H1 (cell line): ENCODE measurements at regions not wholly inside any gene's neighbourhood (a gene's known extent, or its start where the extent isn't known, plus 50 kb on each side); places are given as distances from the start of the nearest gene placed in this dataset.

Experiments
- HDAC6 ChIP-seq: IDR thresholded peaks from one replicate; pipeline ENCODE4 v1.7.1; 2012; ENCODE audit warnings: low read depth, mild to moderate bottlenecking, inconsistent platforms, low read length, moderate library complexity
- MAFK ChIP-seq: IDR thresholded peaks from 2 replicates; pipeline ENCODE4 v1.6.1; 2012; ENCODE audit warnings: low read depth, mild to moderate bottlenecking, improper control_type of control experiment, low read length
- TF ChIP-seq, protein P1 (sequence below): fragments of 300-600 bp; sonication (generic); IDR thresholded peaks from 2 replicates; pipeline ENCODE4 v1.7.1; 2012; ENCODE audit warnings: low read length, moderate library complexity, mild to moderate bottlenecking, inconsistent platforms; ENCODE audit not compliant: insufficient replicate concordance

DNA sequence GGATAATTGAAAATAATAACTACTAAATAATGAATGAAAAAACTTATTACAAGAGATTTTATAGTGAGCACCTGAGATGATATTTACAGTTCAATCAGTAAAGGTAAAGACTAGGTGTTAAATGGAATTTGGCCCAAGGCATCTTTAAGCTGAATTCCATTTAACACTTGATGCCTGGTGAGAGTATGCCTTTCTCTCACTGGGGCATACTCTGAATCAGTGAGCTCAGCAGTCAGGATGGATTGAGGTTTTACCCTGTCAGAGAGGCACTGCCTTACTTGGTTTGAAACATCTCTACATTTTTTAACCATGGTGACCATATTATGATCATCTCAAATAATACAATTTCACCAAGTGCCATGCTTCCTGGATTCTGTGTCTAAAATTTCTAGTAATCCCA, 1416.3 kb downstream of the MAT2B start (continued):
- TF ChIP-seq, protein P1, sequence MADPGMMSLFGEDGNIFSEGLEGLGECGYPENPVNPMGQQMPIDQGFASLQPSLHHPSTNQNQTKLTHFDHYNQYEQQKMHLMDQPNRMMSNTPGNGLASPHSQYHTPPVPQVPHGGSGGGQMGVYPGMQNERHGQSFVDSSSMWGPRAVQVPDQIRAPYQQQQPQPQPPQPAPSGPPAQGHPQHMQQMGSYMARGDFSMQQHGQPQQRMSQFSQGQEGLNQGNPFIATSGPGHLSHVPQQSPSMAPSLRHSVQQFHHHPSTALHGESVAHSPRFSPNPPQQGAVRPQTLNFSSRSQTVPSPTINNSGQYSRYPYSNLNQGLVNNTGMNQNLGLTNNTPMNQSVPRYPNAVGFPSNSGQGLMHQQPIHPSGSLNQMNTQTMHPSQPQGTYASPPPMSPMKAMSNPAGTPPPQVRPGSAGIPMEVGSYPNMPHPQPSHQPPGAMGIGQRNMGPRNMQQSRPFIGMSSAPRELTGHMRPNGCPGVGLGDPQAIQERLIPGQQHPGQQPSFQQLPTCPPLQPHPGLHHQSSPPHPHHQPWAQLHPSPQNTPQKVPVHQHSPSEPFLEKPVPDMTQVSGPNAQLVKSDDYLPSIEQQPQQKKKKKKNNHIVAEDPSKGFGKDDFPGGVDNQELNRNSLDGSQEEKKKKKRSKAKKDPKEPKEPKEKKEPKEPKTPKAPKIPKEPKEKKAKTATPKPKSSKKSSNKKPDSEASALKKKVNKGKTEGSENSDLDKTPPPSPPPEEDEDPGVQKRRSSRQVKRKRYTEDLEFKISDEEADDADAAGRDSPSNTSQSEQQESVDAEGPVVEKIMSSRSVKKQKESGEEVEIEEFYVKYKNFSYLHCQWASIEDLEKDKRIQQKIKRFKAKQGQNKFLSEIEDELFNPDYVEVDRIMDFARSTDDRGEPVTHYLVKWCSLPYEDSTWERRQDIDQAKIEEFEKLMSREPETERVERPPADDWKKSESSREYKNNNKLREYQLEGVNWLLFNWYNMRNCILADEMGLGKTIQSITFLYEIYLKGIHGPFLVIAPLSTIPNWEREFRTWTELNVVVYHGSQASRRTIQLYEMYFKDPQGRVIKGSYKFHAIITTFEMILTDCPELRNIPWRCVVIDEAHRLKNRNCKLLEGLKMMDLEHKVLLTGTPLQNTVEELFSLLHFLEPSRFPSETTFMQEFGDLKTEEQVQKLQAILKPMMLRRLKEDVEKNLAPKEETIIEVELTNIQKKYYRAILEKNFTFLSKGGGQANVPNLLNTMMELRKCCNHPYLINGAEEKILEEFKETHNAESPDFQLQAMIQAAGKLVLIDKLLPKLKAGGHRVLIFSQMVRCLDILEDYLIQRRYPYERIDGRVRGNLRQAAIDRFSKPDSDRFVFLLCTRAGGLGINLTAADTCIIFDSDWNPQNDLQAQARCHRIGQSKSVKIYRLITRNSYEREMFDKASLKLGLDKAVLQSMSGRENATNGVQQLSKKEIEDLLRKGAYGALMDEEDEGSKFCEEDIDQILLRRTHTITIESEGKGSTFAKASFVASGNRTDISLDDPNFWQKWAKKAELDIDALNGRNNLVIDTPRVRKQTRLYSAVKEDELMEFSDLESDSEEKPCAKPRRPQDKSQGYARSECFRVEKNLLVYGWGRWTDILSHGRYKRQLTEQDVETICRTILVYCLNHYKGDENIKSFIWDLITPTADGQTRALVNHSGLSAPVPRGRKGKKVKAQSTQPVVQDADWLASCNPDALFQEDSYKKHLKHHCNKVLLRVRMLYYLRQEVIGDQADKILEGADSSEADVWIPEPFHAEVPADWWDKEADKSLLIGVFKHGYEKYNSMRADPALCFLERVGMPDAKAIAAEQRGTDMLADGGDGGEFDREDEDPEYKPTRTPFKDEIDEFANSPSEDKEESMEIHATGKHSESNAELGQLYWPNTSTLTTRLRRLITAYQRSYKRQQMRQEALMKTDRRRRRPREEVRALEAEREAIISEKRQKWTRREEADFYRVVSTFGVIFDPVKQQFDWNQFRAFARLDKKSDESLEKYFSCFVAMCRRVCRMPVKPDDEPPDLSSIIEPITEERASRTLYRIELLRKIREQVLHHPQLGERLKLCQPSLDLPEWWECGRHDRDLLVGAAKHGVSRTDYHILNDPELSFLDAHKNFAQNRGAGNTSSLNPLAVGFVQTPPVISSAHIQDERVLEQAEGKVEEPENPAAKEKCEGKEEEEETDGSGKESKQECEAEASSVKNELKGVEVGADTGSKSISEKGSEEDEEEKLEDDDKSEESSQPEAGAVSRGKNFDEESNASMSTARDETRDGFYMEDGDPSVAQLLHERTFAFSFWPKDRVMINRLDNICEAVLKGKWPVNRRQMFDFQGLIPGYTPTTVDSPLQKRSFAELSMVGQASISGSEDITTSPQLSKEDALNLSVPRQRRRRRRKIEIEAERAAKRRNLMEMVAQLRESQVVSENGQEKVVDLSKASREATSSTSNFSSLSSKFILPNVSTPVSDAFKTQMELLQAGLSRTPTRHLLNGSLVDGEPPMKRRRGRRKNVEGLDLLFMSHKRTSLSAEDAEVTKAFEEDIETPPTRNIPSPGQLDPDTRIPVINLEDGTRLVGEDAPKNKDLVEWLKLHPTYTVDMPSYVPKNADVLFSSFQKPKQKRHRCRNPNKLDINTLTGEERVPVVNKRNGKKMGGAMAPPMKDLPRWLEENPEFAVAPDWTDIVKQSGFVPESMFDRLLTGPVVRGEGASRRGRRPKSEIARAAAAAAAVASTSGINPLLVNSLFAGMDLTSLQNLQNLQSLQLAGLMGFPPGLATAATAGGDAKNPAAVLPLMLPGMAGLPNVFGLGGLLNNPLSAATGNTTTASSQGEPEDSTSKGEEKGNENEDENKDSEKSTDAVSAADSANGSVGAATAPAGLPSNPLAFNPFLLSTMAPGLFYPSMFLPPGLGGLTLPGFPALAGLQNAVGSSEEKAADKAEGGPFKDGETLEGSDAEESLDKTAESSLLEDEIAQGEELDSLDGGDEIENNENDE = no peak
- TF ChIP-seq MAFK = no peak
- no peak for TF ChIP-seq HDAC6
